Neural crest cell (in vitro differentiated cells): ENCODE measurements at regions not wholly inside any gene's neighbourhood (a gene's known extent, or its start where the extent isn't known, plus 50 kb on each side); places are given as distances from the start of the nearest gene placed in this dataset.

ENCODE experiments used
- DNase-seq: peaks from one replicate; pipeline ENCODE4 v3.0.0; 2021; ENCODE audit warnings: low read depth, mixed read lengths, low spot score
- H3K27ac Mint-ChIP-seq: one replicate; pipeline ENCODE4 v1.8.0; 2021; ENCODE audit warnings: mild to moderate bottlenecking, mixed read lengths; ENCODE audit not compliant: unreplicated experiment
- H3K27me3 Mint-ChIP-seq: 2 replicates; pipeline ENCODE4 v1.8.0; 2021; ENCODE audit warnings: low read depth, mild to moderate bottlenecking, mixed read lengths
- H3K36me3 Mint-ChIP-seq: 2 replicates; pipeline ENCODE4 v1.8.0; 2021; ENCODE audit warnings: low read depth, mild to moderate bottlenecking, mixed read lengths
- H3K4me1 Mint-ChIP-seq: 2 replicates; pipeline ENCODE4 v1.8.0; 2021; ENCODE audit warnings: mixed read lengths
- H3K4me3 Mint-ChIP-seq: one replicate; pipeline ENCODE4 v1.8.0; 2021; ENCODE audit warnings: mild to moderate bottlenecking, mixed read lengths
- H3K9me3 Mint-ChIP-seq: 2 replicates; pipeline ENCODE4 v1.8.0; 2021; ENCODE audit warnings: mixed read lengths
- TF ChIP-seq, protein P1 (sequence below): fragments of 200-600 bp; sonication (generic); conservative IDR thresholded peaks from 2 replicates; pipeline ENCODE4 v1.5.0; 2021; ENCODE audit warnings: antibody characterized with exemption, mild to moderate bottlenecking

DNA sequence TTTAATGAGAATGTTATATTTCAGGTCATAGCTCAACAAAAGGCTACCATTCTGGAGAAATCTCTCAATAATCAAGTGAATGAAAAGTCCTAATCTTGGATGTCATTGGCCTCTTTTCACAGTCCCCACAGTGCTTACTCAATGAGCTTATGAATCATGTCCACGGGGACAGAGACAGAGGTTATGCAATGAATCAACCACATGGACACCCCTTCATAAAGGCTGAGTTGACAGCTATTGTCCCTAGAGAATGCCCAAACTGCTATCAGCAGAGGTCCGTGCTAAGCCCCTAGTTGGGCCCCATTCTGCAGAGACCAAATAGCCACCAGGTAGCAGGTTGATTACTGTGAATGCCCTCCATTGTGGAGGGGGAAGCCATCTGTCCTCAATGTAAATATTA, 158.1 kb downstream of the LHFPL1 start:
- no peaks in the 10 kb centered on the region for H3K4me1 Mint-ChIP-seq
- no peak for DNase-seq
- no peak overlapping the region for H3K4me3 Mint-ChIP-seq
- no peaks in the 10 kb centered on the region for H3K36me3 Mint-ChIP-seq
- H3K9me3 Mint-ChIP-seq, result peaks cover 17% of the 10 kb centered on the region
- TF ChIP-seq, protein P1, sequence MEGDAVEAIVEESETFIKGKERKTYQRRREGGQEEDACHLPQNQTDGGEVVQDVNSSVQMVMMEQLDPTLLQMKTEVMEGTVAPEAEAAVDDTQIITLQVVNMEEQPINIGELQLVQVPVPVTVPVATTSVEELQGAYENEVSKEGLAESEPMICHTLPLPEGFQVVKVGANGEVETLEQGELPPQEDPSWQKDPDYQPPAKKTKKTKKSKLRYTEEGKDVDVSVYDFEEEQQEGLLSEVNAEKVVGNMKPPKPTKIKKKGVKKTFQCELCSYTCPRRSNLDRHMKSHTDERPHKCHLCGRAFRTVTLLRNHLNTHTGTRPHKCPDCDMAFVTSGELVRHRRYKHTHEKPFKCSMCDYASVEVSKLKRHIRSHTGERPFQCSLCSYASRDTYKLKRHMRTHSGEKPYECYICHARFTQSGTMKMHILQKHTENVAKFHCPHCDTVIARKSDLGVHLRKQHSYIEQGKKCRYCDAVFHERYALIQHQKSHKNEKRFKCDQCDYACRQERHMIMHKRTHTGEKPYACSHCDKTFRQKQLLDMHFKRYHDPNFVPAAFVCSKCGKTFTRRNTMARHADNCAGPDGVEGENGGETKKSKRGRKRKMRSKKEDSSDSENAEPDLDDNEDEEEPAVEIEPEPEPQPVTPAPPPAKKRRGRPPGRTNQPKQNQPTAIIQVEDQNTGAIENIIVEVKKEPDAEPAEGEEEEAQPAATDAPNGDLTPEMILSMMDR, result no peak
- no peaks in the 10 kb centered on the region for H3K27me3 Mint-ChIP-seq
- no peak overlapping the region for H3K27ac Mint-ChIP-seq

DNA sequence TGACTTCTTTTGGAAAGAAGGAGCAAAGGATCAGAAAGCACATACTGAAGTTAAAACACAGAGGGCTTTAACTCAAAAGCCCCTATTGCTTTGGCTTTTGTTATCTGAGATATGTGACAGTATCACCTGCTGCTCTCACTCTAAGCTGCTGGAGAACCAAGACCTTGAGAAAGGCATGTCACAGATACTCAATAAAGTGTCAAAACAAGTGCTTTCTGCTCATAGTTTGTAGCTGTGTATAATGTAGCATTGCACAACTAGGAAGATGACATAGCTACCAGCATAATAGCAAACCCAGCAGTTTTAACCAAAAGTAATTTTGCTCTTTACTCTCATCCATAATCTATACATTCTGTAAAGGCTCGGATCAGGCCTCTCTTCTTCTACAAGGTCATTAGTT, 159.6 kb downstream of the LHFPL1 start:
- DNase-seq, result no peak
- no peaks in the 10 kb centered on the region for H3K4me1 Mint-ChIP-seq
- H3K36me3 Mint-ChIP-seq, result no peaks in the 10 kb centered on the region
- H3K27me3 Mint-ChIP-seq, result no peaks in the 10 kb centered on the region
- no peak overlapping the region for H3K4me3 Mint-ChIP-seq
- no peak overlapping the region for H3K27ac Mint-ChIP-seq
- H3K9me3 Mint-ChIP-seq, result peaks cover 15% of the 10 kb centered on the region
- TF ChIP-seq, protein P1, result no peak

DNA sequence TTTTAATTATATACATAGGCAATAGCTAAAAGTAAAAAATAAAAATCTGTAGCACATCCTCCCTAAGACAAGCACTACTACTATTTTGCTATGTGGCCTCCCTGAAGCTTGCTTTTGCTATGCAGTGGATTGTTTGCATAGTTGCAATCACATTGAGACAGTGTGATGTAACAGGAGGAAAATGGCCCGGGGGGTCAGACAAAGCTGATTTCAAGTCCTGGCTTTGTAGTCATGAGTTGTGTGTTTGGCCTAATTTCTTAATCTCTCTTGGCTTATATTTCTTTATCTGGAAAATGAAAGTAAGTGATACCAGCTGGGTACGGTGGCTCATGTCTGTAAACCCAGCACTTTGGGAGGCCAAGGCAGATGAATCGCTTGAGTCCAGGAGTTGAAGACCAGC, 166.6 kb downstream of the LHFPL1 start:
- Mint-ChIP-seq H3K36me3 (peaks cover 2% of the 10 kb centered on the region), H3K4me3 (no peak overlapping the region), H3K4me1 (no peaks in the 10 kb centered on the region), H3K9me3 (peaks cover 11% of the 10 kb centered on the region), H3K27ac (no peak overlapping the region), H3K27me3 (peaks cover 2% of the 10 kb centered on the region)
- no peak for DNase-seq
- TF ChIP-seq, protein P1, result no peak

DNA sequence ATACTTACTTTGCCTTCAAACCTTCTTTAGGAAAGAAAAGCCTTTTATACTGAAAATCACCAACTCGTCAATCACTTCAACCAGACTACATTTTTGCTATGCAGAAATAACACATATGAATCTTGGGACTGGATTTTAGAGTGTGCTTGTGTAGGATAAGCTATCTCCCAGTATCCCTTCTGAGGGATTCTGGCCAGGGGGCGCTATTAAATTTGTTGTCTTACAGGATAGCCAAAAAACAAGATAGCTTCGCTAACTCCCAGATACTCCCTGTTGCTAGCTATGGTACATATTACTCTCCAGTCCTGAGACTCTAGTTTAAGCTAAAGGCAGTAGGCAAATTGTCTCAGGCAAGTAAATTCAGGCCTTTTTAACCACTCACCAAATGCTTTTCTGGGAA, 167.2 kb downstream of the LHFPL1 start:
- Mint-ChIP-seq H3K4me3 (no peak overlapping the region), H3K36me3 (peaks cover 2% of the 10 kb centered on the region), H3K27ac (no peak overlapping the region), H3K4me1 (no peaks in the 10 kb centered on the region), H3K9me3 (peaks cover 9% of the 10 kb centered on the region), H3K27me3 (peaks cover 2% of the 10 kb centered on the region)
- TF ChIP-seq, protein P1, result no peak
- DNase-seq, result no peak

DNA sequence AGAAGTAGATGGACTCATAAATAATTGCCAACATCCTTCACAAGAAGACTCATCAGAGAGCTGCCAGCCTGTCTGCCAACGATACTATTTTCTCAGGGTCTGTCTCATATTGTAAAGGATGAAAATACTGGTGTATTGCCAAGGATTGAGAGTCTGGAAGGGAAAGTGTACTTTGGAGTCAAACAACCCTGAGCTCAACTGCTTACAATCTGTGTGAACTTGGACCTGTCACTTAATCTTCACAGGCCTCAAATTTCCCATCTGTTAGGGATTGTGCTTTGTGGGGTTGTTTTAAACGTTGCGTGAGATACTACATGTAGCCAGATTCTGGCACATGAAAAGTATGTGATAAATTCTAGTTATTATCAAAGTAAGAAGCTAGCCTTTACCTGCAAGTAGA, 169.1 kb downstream of the LHFPL1 start:
- DNase-seq, result no peak
- Mint-ChIP-seq H3K27ac (no peak overlapping the region), H3K27me3 (peaks cover 2% of the 10 kb centered on the region)

More for the DNA sequence above, 169.1 kb downstream of the LHFPL1 start:
- Mint-ChIP-seq H3K4me1 (no peaks in the 10 kb centered on the region), H3K4me3 (no peak overlapping the region), H3K9me3 (peaks cover 9% of the 10 kb centered on the region), H3K36me3 (peaks cover 2% of the 10 kb centered on the region)
- TF ChIP-seq, protein P1, result no peak
